ENCODE measurements at regions not wholly inside any gene's neighbourhood (a gene's known extent, or its start where the extent isn't known, plus 50 kb on each side); places are given as distances from the start of the nearest gene placed in this dataset.

- H4K91ac ChIP-seq (ENCODE audit: insufficient read length, low read depth, low read length): no peak overlapping the region
- H3K4me3 Mint-ChIP-seq: no peak overlapping the region
These were observed 177.5 kb upstream of the TTC29 start for GRCh38 chr4:147123146-147123545.

More at GRCh38 chr4:147123146-147123545, 177.5 kb upstream of the TTC29 start:
- H2BK5ac ChIP-seq (ENCODE audit: insufficient read length, low read length): no peak overlapping the region
- no peaks in the 10 kb centered on the region for H3K23me2 ChIP-seq (ENCODE audit: insufficient read length, low read depth, low read length, poor library complexity, severe bottlenecking)
- no peaks in the 10 kb centered on the region for H3K9me3 ChIP-seq (ENCODE audit: control insufficient read depth, low read depth, low read length)
- Mint-ChIP-seq H3K27me3 (ENCODE audit: low read depth) (no peaks in the 10 kb centered on the region; the same call in 1 of the 2 replicates), H3K4me1 (no peaks in the 10 kb centered on the region), H3K27ac (no peak overlapping the region), H3K9me3 (peaks cover 4 to 7% of the 10 kb centered on the region in 2 experiments; a peak in 2 of 5 replicates), H3K36me3 (ENCODE audit: insufficient read depth in 1 of 3, low read depth in 3 of 3) (no peaks in the 10 kb centered on the region; a peak in 1 of 7 replicates)
- H3K4me2 ChIP-seq (ENCODE audit: insufficient read depth, insufficient read length, low read length): no peak overlapping the region
- H3K79me2 ChIP-seq (ENCODE audit: insufficient read depth, low read length): no peaks in the 10 kb centered on the region
- H3K4ac ChIP-seq (ENCODE audit: low read depth, low read length): no peak overlapping the region
- TF ChIP-seq CTCF (conservative IDR thresholded peaks at IDR 0.05): no peak
- no peak for DNase-seq
- no peak overlapping the region for H3K23ac ChIP-seq (ENCODE audit: insufficient read length, low read depth, low read length)
- H3K9ac ChIP-seq (ENCODE audit: extremely low read depth, insufficient read length, low read length): no peak overlapping the region
- no peaks in the 10 kb centered on the region for H3K79me1 ChIP-seq (ENCODE audit: insufficient read depth, low read depth, low read length, poor library complexity, severe bottlenecking)
- no peak overlapping the region for H2BK15ac ChIP-seq (ENCODE audit: low read depth, low read length)
- no peak overlapping the region for H4K8ac ChIP-seq (replicated peaks; ENCODE audit: insufficient read length, low read depth, low read length)
- no peak overlapping the region for H2AFZ ChIP-seq (ENCODE audit: low read length)
- no peak overlapping the region for H3K14ac ChIP-seq (ENCODE audit: insufficient read depth, low read length)
- no peak overlapping the region for H2BK120ac ChIP-seq (ENCODE audit: low read depth, low read length, poor library complexity, severe bottlenecking)
- H3T11ph ChIP-seq (ENCODE audit: low read length): no peak overlapping the region
- no peak overlapping the region for H2AK5ac ChIP-seq (ENCODE audit: insufficient read length, low read length)
- H3K27me3 ChIP-seq (ENCODE audit: insufficient read depth, low read length): no peaks in the 10 kb centered on the region
- no peak overlapping the region for H2BK12ac ChIP-seq (ENCODE audit: insufficient read length, low read depth, low read length)
- no peak overlapping the region for H3K18ac ChIP-seq (ENCODE audit: insufficient read length, low read depth, low read length)
- no peak overlapping the region for H3K27ac ChIP-seq (ENCODE audit: insufficient read length, low read depth, low read length)
- no peak overlapping the region for H4K5ac ChIP-seq (ENCODE audit: insufficient read length, low read depth, low read length)
- no peaks in the 10 kb centered on the region for H3K4me1 ChIP-seq (ENCODE audit: insufficient read depth, low read length)
- H4K20me1 ChIP-seq (ENCODE audit: control insufficient read depth, insufficient read depth, insufficient read length): no peaks in the 10 kb centered on the region
- no peak overlapping the region for H3K56ac ChIP-seq (ENCODE audit: insufficient read length, low read depth, low read length)
- H2BK20ac ChIP-seq (ENCODE audit: low read depth, low read length, poor library complexity, severe bottlenecking): no peak overlapping the region
- whole genome bisulfite sequencing (ENCODE audit: extremely low coverage, insufficient read length, low lambda C conversion rate): no CpG with 5 or more reads among the region's 1 CpG

All from H9 (cell line).